Calu3 (cell line): ENCODE measurements at regions not wholly inside any gene's neighbourhood (a gene's known extent, or its start where the extent isn't known, plus 50 kb on each side); places are given as distances from the start of the nearest gene placed in this dataset.

Source experiments
- BruUV-seq: library from RNA; stranded (reverse); fragments of 400-500 nt; replicated peaks from 2 replicates; lab custom pipeline; 2021; lab: Mats Ljungman, UMichigan
- CTCF ChIA-PET: fragments of 300-600 bp; sonication (Branson Sonifier 250); formaldehyde crosslinking; loops from one replicate; lab custom pipeline; 2022; ENCODE audit warnings: antibody characterized with exemption; lab: Charles Lee
- DNase-seq: peaks from one replicate; pipeline ENCODE4 v3.0.0; 2022
- H3K27ac Mint-ChIP-seq: one replicate; pipeline ENCODE4 v1.8.0; 2022; ENCODE audit warnings: mixed read lengths; ENCODE audit not compliant: unreplicated experiment
- H3K27me3 Mint-ChIP-seq: one replicate; pipeline ENCODE4 v1.8.0; 2022; ENCODE audit warnings: mixed read lengths; ENCODE audit not compliant: unreplicated experiment
- H3K36me3 Mint-ChIP-seq: one replicate; pipeline ENCODE4 v1.8.0; 2022; ENCODE audit warnings: mild to moderate bottlenecking, moderate library complexity, mixed read lengths; ENCODE audit not compliant: insufficient read depth, unreplicated experiment
- H3K4me1 Mint-ChIP-seq: one replicate; pipeline ENCODE4 v1.8.0; 2022; ENCODE audit warnings: mild to moderate bottlenecking, low read depth, mixed read lengths; ENCODE audit not compliant: unreplicated experiment
- H3K4me3 Mint-ChIP-seq: one replicate; pipeline ENCODE4 v1.8.0; 2022; ENCODE audit warnings: mild to moderate bottlenecking, low read depth, moderate library complexity, mixed read lengths; ENCODE audit not compliant: unreplicated experiment
- H3K9me3 Mint-ChIP-seq: one replicate; pipeline ENCODE4 v1.8.0; 2022; ENCODE audit warnings: low read depth, mixed read lengths; ENCODE audit not compliant: unreplicated experiment
- CTCF ChIP-seq: fragments of 200-600 bp; IDR thresholded peaks from one replicate; pipeline ENCODE4 v1.8.0; 2022; ENCODE audit warnings: antibody characterized with exemption; ENCODE audit not compliant: unreplicated experiment
- intact Hi-C: fragments of 100-400 bp; cut with micrococcal nuclease; formaldehyde crosslinking; loops from one replicate; pipeline ENCODE4 v1.10.0; 2022; ENCODE audit not compliant: unreplicated experiment

GRCh38 chr7:19982841-19983835, 209.7 kb upstream of the TMEM196 start:
- Mint-ChIP-seq H3K27me3 (no peaks in the 10 kb centered on the region), H3K9me3 (peaks cover 2% of the 10 kb centered on the region), H3K27ac (no peak overlapping the region), H3K4me1 (no peaks in the 10 kb centered on the region), H3K36me3 (no peaks in the 10 kb centered on the region), H3K4me3 (no peak overlapping the region)
- BruUV-seq: no TSS peak
- CTCF ChIA-PET: interaction anchor here (0.6 to 1.5 kb wide), 5 partner anchors 133 to 617 kb away, joined by 3 to 9 read pairs (median 4); no protein-coding TSS in a partner anchor
- intact Hi-C loops: loop anchor here (5.0 kb wide), 1 partner anchor 614 kb away; no protein-coding TSS in a partner anchor
- TF ChIP-seq CTCF: no peak
- DNase-seq: peak; percentile 61

- H3K4me3 Mint-ChIP-seq: no peak overlapping the region
- CTCF ChIA-PET: interaction anchor here (1.4 kb wide), 1 partner anchor 18 kb away, joined by 3 read pairs; no protein-coding TSS in a partner anchor
- intact Hi-C loops: loop anchor here (5.0 kb wide), 1 partner anchor 226 kb away; no protein-coding TSS in a partner anchor
- no peaks in the 10 kb centered on the region for H3K27me3 Mint-ChIP-seq
- BruUV-seq: no TSS peak
- TF ChIP-seq CTCF: no peak
- peaks cover 2% of the 10 kb centered on the region for H3K9me3 Mint-ChIP-seq
- H3K27ac Mint-ChIP-seq: no peak overlapping the region
- DNase-seq: no peak
- peaks cover 18% of the 10 kb centered on the region for H3K4me1 Mint-ChIP-seq
- no peaks in the 10 kb centered on the region for H3K36me3 Mint-ChIP-seq
These were observed 200.2 kb upstream of the TMEM196 start for GRCh38 chr7:19973581-19973980.

- Mint-ChIP-seq H3K9me3 (no peaks in the 10 kb centered on the region), H3K27ac (no peak overlapping the region), H3K4me3 (no peak overlapping the region), H3K27me3 (no peaks in the 10 kb centered on the region), H3K36me3 (no peaks in the 10 kb centered on the region), H3K4me1 (peaks cover 18% of the 10 kb centered on the region)
- CTCF ChIA-PET: interaction anchor here (1.4 kb wide), 1 partner anchor 19 kb away, joined by 3 read pairs; no protein-coding TSS in a partner anchor
- no peak for TF ChIP-seq CTCF
- BruUV-seq: no TSS peak
- no peak for DNase-seq
- intact Hi-C loops: loop anchor here (5.0 kb wide), 1 partner anchor 226 kb away; no protein-coding TSS in a partner anchor
These were observed 199.5 kb upstream of the TMEM196 start for GRCh38 chr7:19972876-19973275.

- H3K4me1 Mint-ChIP-seq: peaks cover 18% of the 10 kb centered on the region
- intact Hi-C loops: loop anchor here (5.0 kb wide), 1 partner anchor 225 kb away; no protein-coding TSS in a partner anchor
- CTCF ChIA-PET: interaction anchor here (0.6 to 1.4 kb wide), 3 partner anchors 20 to 646 kb away, joined by 3 to 4 read pairs (median 3); no protein-coding TSS in a partner anchor
- no TSS peak for BruUV-seq
- no peak overlapping the region for H3K4me3 Mint-ChIP-seq
- H3K27me3 Mint-ChIP-seq: no peaks in the 10 kb centered on the region
- no peaks in the 10 kb centered on the region for H3K9me3 Mint-ChIP-seq
- TF ChIP-seq CTCF: no peak
- no peak for DNase-seq
- H3K36me3 Mint-ChIP-seq: no peaks in the 10 kb centered on the region
- no peak overlapping the region for H3K27ac Mint-ChIP-seq
These were observed 198.5 kb upstream of the TMEM196 start for GRCh38 chr7:19971956-19972355.
